RWPE1 (cell line): ENCODE measurements at regions not wholly inside any gene's neighbourhood (a gene's known extent, or its start where the extent isn't known, plus 50 kb on each side); places are given as distances from the start of the nearest gene placed in this dataset.

Source experiments
- CTCF ChIA-PET: fragments of 350-600 bp; sonication (Branson Sonifier 250); formaldehyde crosslinking; extraction: SDS; loops from one replicate; lab custom pipeline; 2021; lab: Yijun Ruan, JAX
- POLR2A ChIA-PET: fragments of 400-600 bp; formaldehyde crosslinking; extraction: SDS; loops from one replicate; lab custom pipeline; 2020; ENCODE audit warnings: antibody characterized with exemption; ENCODE audit not compliant: low non-redundant PET; lab: Yijun Ruan, JAX
- DNase-seq: peaks from one replicate; pipeline ENCODE4 v3.0.0; 2012; ENCODE audit warnings: low spot score
- H3K27ac ChIP-seq: fragments of 450-650 bp; 2 replicates; pipeline ENCODE4 v1.5.1; 2017
- CTCF ChIP-seq: fragments of 450-650 bp; conservative IDR thresholded peaks from 2 replicates; pipeline ENCODE4 v1.5.1; 2017; ENCODE audit warnings: low read depth, mild to moderate bottlenecking

DNA sequence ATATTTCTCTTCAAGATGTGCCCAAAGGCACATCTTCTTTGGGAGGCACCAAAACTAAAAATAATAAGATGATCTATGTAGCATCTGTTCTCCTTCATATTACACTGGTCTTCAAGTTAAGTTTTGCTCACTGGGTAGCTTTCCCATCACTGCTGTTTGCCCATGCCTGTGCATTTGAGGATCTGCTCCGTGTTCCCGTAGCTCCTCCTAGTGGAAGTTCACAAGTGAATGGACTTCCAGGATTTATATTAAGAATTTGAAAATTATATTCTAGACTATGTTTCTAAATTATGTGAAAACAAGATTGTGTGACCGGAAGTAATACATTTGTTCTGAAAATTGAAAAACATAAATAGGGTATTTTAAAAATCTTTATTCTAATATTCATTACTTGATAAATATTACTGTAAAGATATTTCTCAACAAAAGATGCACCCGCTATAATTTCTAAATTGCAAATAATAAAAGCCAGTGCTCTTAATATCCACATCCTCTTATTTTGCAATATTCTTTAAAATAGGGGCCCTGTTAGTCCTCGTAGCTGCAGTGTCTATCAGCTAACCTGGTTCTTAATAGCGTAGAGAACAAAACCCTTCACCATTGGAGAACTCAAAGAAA is 147.7 kb downstream of the RBM46 start:
- no peak overlapping the region for H3K27ac ChIP-seq
- CTCF ChIA-PET = no interaction called here
- POLR2A ChIA-PET = no interaction called here
- TF ChIP-seq CTCF = no peak
- DNase-seq = no peak

GRCh38 chr4:154936873-154937272 is 155.8 kb downstream of the RBM46 start:
- CTCF ChIA-PET = no interaction called here
- TF ChIP-seq CTCF = no peak
- POLR2A ChIA-PET = no interaction called here
- H3K27ac ChIP-seq = no peak overlapping the region
- no peak for DNase-seq

DNA sequence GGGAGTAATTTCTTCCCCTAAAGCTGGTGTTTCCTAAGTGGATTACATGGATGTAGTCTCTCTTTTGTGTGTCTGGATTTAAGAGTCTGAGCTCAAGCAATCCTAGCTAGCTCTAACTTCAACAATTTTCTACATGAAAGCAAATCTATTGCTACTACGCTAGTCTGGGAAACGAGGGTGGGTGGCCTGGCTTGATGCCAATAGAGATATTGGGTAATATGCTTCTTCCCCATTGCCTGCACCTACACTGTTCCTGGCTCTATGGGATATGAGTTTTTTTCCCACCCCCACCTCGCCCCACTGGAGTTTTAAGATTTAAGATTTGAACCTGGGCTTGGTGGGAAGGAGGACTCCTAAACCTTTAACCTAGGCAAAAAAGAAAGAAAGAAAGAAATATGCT is 158.8 kb downstream of the RBM46 start:
- no peak for TF ChIP-seq CTCF
- POLR2A ChIA-PET = no interaction called here
- DNase-seq = no peak
- CTCF ChIA-PET = interaction anchor here (1.1 kb wide), 1 partner anchor 10 kb away, joined by 3 read pairs; no protein-coding TSS in a partner anchor
- no peak overlapping the region for H3K27ac ChIP-seq

- POLR2A ChIA-PET = no interaction called here
- no peak for TF ChIP-seq CTCF
- H3K27ac ChIP-seq = no peak overlapping the region
- CTCF ChIA-PET = interaction anchor here (0.6 kb wide), 1 partner anchor 410 kb away, joined by 3 read pairs; no protein-coding TSS in a partner anchor
- no peak for DNase-seq
Observed at GRCh38 chr4:154942176-154942575, 161.1 kb downstream of the RBM46 start.

DNA sequence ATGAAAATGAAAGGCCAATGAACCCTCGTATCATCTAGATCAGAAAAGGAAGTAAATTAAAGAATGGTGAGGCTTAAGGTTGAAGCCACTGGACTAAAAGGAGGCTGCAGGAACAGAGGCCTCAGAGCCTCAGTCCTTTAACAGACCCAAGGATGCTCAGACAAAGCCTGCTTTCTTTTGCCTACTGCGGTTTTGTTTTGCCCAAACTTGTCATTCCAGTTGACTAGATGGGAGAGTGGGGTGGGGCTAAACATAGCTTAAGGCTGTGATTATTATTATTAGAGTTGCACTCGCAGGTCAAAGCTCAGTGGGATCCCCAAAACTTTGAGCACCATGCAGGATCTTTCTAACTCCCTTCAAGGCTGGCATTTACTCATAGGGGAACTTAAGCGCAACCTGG is 163.9 kb downstream of the RBM46 start:
- TF ChIP-seq CTCF = no peak
- CTCF ChIA-PET = no interaction called here
- no peak overlapping the region for H3K27ac ChIP-seq
- DNase-seq = no peak
- POLR2A ChIA-PET = no interaction called here

DNA sequence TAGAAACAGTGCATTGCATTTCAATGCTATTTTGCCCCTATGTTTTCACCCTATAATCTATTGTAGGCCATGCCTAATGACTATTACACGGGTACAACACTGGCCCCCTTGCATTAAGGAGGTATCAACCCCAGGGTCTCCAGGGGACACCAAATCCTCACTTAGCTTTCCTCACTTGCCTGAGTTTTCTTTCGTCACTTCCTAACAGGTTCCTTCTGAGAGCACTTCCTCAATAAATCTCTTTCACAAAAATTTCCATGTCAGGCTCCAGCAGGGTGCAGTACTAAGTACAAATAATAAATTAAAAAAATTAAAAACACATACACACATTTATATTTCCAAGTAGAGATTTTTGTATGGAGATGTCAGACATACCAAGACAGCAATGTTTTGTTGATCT is 165.0 kb downstream of the RBM46 start:
- CTCF ChIA-PET = no interaction called here
- no peak overlapping the region for H3K27ac ChIP-seq
- TF ChIP-seq CTCF = no peak
- DNase-seq = no peak
- POLR2A ChIA-PET = no interaction called here
